Tibial nerve (tissue), 4 donors: ENCODE measurements at regions not wholly inside any gene's neighbourhood (a gene's known extent, or its start where the extent isn't known, plus 50 kb on each side); places are given as distances from the start of the nearest gene placed in this dataset.

ENCODE experiments used
- DNase-seq, 2 donors: peaks; one replicate each; pipeline ENCODE4 v3.0.0-alpha.2; 2019; ENCODE audit warnings: low spot score in 2 of 2
- H3K27ac ChIP-seq, 4 donors: fragments of 200-600 bp; sonication (generic) in 3 of 4; one replicate each; pipeline ENCODE4 v1.5.1; 2017 to 2019; ENCODE audit warnings: mild to moderate bottlenecking in 1 of 4
- H3K27me3 ChIP-seq, 2 donors: fragments of 200-600 bp; sonication (generic) in 1 of 2; one replicate each; pipeline versions ENCODE4 v1.5.1 to v1.6.0; 2017 to 2019
- H3K36me3 ChIP-seq, 3 donors: fragments of 200-600 bp; sonication (generic); one replicate each; pipeline ENCODE4 v1.5.1; 2018 to 2019
- H3K4me1 ChIP-seq, 4 donors: fragments of 200-600 bp; sonication (generic) in 3 of 4; one replicate each; pipeline ENCODE4 v1.5.1; 2017 to 2019
- H3K4me3 ChIP-seq, 4 donors: fragments of 200-600 bp; sonication (generic) in 3 of 4; one replicate each; pipeline ENCODE4 v1.5.1; 2017 to 2019; ENCODE audit warnings: mild to moderate bottlenecking in 1 of 4, moderate library complexity in 1 of 4
- H3K9me3 ChIP-seq, 4 donors: fragments of 200-600 bp; sonication (generic) in 3 of 4; one replicate each; pipeline ENCODE4 v1.5.1; 2017 to 2019
- CTCF ChIP-seq, 5 experiments: fragments of 200-600 bp in 3 of 5; fragments of 450-650 bp in 2 of 5; sonication (generic) in 3 of 5; IDR thresholded peaks; one replicate each; pipeline ENCODE4 v1.5.1; 2016 to 2019; ENCODE audit warnings: antibody characterized with exemption in 5 of 5, mild to moderate bottlenecking in 3 of 5, moderate library complexity in 2 of 5
- EP300 ChIP-seq, 2 donors: sonication (generic); formaldehyde crosslinking; IDR thresholded peaks; one replicate each; pipeline ENCODE4 v1.6.1; 2017; ENCODE audit warnings: antibody characterized with exemption in 2 of 2, mild to moderate bottlenecking in 1 of 2
- POLR2A ChIP-seq, 2 donors: fragments of 450-650 bp; IDR thresholded peaks; one replicate each; pipeline ENCODE4 v1.6.1; 2017; ENCODE audit warnings: antibody characterized with exemption in 2 of 2, mild to moderate bottlenecking in 2 of 2, moderate library complexity in 2 of 2
- WGBS, 2 donors: methylation state at CpG; one replicate each; pipeline ENCODE4 v1.1.5; 2018; 5-methylcytosine and 5-hydroxymethylcytosine counted together

GRCh38 chr16:25390761-25391160, 133.1 kb upstream of the ZKSCAN2 start:
- H3K27ac ChIP-seq: no peak overlapping the region
- no peaks in the 10 kb centered on the region for H3K36me3 ChIP-seq
- no peaks in the 10 kb centered on the region for H3K4me1 ChIP-seq
- no peak overlapping the region for H3K4me3 ChIP-seq
- H3K27me3 ChIP-seq: no peaks in the 10 kb centered on the region
- H3K9me3 ChIP-seq: peaks cover 0 to 32% (median 0%) of the 10 kb centered on the region in 4 donors
- DNase-seq: no peak
- TF ChIP-seq CTCF (IDR thresholded peaks at IDR 0.05) (no peak), POLR2A (IDR thresholded peaks at IDR 0.05) (no peak), EP300 (IDR thresholded peaks at IDR 0.05) (no peak)

- TF ChIP-seq CTCF (IDR thresholded peaks at IDR 0.05): no peak
- TF ChIP-seq POLR2A (IDR thresholded peaks at IDR 0.05): no peak
- no peak for TF ChIP-seq EP300 (IDR thresholded peaks at IDR 0.05)
- 29 to 31% methylated on average over 4 of the region's 4 CpGs for WGBS, 2 donors
- Histone ChIP-seq H3K36me3 (no peaks in the 10 kb centered on the region), H3K27me3 (no peaks in the 10 kb centered on the region), H3K27ac (no peak overlapping the region), H3K9me3 (peaks cover 0 to 4% (median 0%) of the 10 kb centered on the region in 4 donors), H3K4me1 (no peaks in the 10 kb centered on the region), H3K4me3 (no peak overlapping the region)
- DNase-seq: no peak
Measured at GRCh38 chr16:25374556-25374955, 116.9 kb upstream of the ZKSCAN2 start.

DNA sequence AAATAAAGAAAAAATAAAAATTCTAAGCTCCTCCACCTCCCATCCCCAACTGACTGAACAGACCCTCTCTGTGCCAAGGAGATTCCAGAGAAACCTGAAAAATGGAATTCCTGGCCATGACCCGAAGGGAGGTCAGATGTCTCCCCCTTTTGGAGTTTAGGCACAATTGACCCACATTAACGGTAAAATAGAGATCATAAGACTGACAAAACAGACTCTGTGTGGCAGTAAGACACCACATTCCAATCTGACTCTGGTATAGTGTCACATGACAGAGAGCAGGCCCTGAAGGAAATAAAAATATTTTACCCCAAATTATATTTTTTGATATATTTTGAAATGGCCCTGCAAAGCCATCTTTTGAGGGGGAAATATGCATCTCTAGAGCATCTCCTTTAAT, 115.1 kb upstream of the ZKSCAN2 start:
- TF ChIP-seq EP300 (IDR thresholded peaks at IDR 0.05): no peak
- H3K27me3 ChIP-seq: no peaks in the 10 kb centered on the region
- no peaks in the 10 kb centered on the region for H3K4me1 ChIP-seq
- no peak overlapping the region for H3K27ac ChIP-seq
- peaks cover 0 to 9% (median 0%) of the 10 kb centered on the region in 4 donors for H3K9me3 ChIP-seq
- no peak for DNase-seq
- 37 to 52% methylated on average over 2 of the region's 2 CpGs for WGBS, 2 donors
- no peaks in the 10 kb centered on the region for H3K36me3 ChIP-seq
- H3K4me3 ChIP-seq: no peak overlapping the region

DNA sequence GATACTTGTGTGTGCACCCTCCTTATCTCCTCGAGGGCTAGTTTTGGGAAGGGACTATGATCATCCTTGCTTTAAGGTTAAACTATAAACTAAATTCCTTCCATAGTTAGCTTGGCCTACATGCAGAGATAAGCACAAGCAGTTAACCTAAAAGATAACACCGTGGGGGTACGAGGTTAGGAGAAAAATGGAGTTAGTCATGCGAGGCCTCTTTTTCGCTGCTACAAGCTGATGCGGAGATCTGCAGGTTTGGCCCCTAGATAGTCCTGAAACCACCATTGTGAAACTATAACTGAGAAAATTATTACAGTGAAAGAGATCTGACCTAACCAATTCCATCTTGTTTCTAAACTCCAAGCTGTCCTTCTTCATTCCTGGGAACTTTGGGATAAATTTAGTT, 113.7 kb upstream of the ZKSCAN2 start:
- no peaks in the 10 kb centered on the region for H3K36me3 ChIP-seq
- TF ChIP-seq CTCF (IDR thresholded peaks at IDR 0.05) (no peak), POLR2A (IDR thresholded peaks at IDR 0.05) (no peak), EP300 (IDR thresholded peaks at IDR 0.05) (no peak)
- peaks cover 0 to 9% (median 0%) of the 10 kb centered on the region in 4 donors for H3K9me3 ChIP-seq

DNA sequence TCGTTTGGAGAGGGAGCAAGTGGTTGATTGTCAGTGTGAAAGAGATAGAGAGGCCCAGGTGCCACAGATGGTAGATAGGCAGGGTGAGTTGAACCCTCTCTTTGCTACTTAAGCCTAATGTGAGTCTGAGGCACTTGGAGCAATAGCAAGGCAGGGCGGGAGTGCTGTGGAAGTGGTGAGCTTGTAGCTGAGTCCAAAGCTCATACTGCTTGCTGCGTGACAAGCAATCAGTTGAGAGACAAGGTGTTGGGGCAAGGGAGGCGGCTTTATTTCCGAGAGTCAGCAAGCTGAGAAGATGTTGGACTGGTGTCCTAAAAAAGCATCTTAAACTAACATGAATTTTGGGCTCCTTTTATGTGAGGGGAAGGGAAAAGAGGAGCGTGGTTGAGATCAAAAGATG, 112.9 kb upstream of the ZKSCAN2 start:
- Histone ChIP-seq H3K4me1 (no peaks in the 10 kb centered on the region), H3K27ac (no peak overlapping the region), H3K27me3 (no peaks in the 10 kb centered on the region), H3K4me3 (no peak overlapping the region), H3K9me3 (peaks cover 0 to 9% (median 0%) of the 10 kb centered on the region in 4 donors), H3K36me3 (no peaks in the 10 kb centered on the region)
- no peak for DNase-seq
- WGBS, 2 donors: 82% methylated on average over 6 of the region's 6 CpGs
- TF ChIP-seq CTCF (IDR thresholded peaks at IDR 0.05): no peak
- TF ChIP-seq POLR2A (IDR thresholded peaks at IDR 0.05): no peak
- no peak for TF ChIP-seq EP300 (IDR thresholded peaks at IDR 0.05)

More for the DNA sequence above, 113.7 kb upstream of the ZKSCAN2 start:
- no peaks in the 10 kb centered on the region for H3K4me1 ChIP-seq
- no peak overlapping the region for H3K4me3 ChIP-seq
- DNase-seq: no peak
- H3K27ac ChIP-seq: no peak overlapping the region
- no peaks in the 10 kb centered on the region for H3K27me3 ChIP-seq
- WGBS, 2 donors: 76 to 77% methylated on average over 6 of the region's 6 CpGs
